Uterus (tissue), 3 donors: ENCODE measurements at regions not wholly inside any gene's neighbourhood (a gene's known extent, or its start where the extent isn't known, plus 50 kb on each side); places are given as distances from the start of the nearest gene placed in this dataset.
"Not testable (repeated sequence)": the region's sequence is repeated elsewhere in the genome, so short reads cannot be mapped to it uniquely, and the experiment has no call there.

Source experiments
- DNase-seq, 2 donors: peaks; one replicate each; pipeline ENCODE4 v3.0.0-alpha.2; 2019 to 2020
- H3K27ac ChIP-seq, 2 donors: fragments of 200-600 bp; sonication (generic); 1 replicate in 1 of 2; 2 replicates in 1 of 2; pipeline ENCODE4 v1.5.1; 2016 to 2018
- H3K27me3 ChIP-seq, 2 donors: fragments of 200-600 bp; sonication (generic); one replicate each; pipeline ENCODE4 v1.5.1; 2018 to 2019; ENCODE audit warnings: control low read depth in 1 of 2
- H3K36me3 ChIP-seq, 2 donors: fragments of 200-600 bp; sonication (generic); one replicate each; pipeline ENCODE4 v1.5.1; 2019; ENCODE audit warnings: control low read depth in 1 of 2
- H3K4me1 ChIP-seq, 2 donors: fragments of 200-600 bp; sonication (generic); one replicate each; pipeline ENCODE4 v1.5.1; 2018 to 2019; ENCODE audit warnings: control low read depth in 1 of 2
- H3K4me3 ChIP-seq, 2 donors: fragments of 200-600 bp; sonication (generic); 1 replicate in 1 of 2; 2 replicates in 1 of 2; pipeline ENCODE4 v1.5.1; 2018 to 2019; ENCODE audit warnings: mild to moderate bottlenecking in 1 of 2
- H3K9me3 ChIP-seq, 2 donors: fragments of 200-600 bp; sonication (generic); one replicate each; pipeline ENCODE4 v1.5.1; 2019; ENCODE audit warnings: control low read depth in 1 of 2
- POLR2A ChIP-seq, 2 donors: fragments of 450-650 bp; IDR thresholded peaks; one replicate each; pipeline ENCODE4 v1.6.1; 2016; ENCODE audit warnings: antibody characterized with exemption in 2 of 2, mild to moderate bottlenecking in 1 of 2, moderate library complexity in 1 of 2
- intact Hi-C: fragments of 100-400 bp; cut with DNase I; formaldehyde crosslinking; loops from one replicate; pipeline ENCODE4 v1.15.1; 2023; ENCODE audit warnings: low total_unique reads
- TF ChIP-seq, protein P1 (sequence below), 4 experiments: fragments of 200-600 bp in 2 of 4; fragments of 450-650 bp in 2 of 4; sonication (generic) in 2 of 4; IDR thresholded peaks; one replicate each; pipeline ENCODE4 v1.5.1; 2016 to 2019; ENCODE audit warnings: antibody characterized with exemption in 4 of 4, mild to moderate bottlenecking in 2 of 4, moderate library complexity in 1 of 4
- donor health status: DM: yes; HTN: yes; CAD: no.

DNA sequence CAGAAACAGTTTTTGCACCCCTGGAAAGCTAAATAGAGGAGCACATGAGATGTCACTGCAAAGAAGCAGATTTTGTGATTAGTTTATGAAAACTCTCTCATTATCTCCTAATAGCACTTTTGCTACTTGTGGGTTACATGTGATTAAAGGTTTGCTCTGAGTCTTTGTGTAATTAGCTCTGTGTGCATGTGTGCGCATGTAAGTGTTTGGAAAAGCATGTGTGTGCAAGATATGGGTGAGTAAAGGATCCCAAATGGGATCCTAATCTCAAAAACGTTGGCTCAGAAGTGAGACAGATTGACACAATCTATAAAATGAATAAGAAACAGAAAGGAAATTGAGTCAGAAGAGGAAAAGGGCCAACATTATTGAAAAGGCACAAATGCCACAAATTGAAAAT lies 104.5 kb downstream of the SKIDA1 start:
- DNase-seq: no peak
- intact Hi-C loops: no loop called here
- no peaks in the 10 kb centered on the region for H3K36me3 ChIP-seq
- H3K27me3 ChIP-seq: no peaks in the 10 kb centered on the region
- H3K27ac ChIP-seq: no peak overlapping the region
- H3K4me3 ChIP-seq: no peak overlapping the region
- TF ChIP-seq, protein P1, sequence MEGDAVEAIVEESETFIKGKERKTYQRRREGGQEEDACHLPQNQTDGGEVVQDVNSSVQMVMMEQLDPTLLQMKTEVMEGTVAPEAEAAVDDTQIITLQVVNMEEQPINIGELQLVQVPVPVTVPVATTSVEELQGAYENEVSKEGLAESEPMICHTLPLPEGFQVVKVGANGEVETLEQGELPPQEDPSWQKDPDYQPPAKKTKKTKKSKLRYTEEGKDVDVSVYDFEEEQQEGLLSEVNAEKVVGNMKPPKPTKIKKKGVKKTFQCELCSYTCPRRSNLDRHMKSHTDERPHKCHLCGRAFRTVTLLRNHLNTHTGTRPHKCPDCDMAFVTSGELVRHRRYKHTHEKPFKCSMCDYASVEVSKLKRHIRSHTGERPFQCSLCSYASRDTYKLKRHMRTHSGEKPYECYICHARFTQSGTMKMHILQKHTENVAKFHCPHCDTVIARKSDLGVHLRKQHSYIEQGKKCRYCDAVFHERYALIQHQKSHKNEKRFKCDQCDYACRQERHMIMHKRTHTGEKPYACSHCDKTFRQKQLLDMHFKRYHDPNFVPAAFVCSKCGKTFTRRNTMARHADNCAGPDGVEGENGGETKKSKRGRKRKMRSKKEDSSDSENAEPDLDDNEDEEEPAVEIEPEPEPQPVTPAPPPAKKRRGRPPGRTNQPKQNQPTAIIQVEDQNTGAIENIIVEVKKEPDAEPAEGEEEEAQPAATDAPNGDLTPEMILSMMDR (IDR thresholded peaks at IDR 0.05): no peak
- no peak for TF ChIP-seq POLR2A (IDR thresholded peaks at IDR 0.05)
- H3K4me1 ChIP-seq: no peaks in the 10 kb centered on the region
- H3K9me3 ChIP-seq: no peaks in the 10 kb centered on the region

DNA sequence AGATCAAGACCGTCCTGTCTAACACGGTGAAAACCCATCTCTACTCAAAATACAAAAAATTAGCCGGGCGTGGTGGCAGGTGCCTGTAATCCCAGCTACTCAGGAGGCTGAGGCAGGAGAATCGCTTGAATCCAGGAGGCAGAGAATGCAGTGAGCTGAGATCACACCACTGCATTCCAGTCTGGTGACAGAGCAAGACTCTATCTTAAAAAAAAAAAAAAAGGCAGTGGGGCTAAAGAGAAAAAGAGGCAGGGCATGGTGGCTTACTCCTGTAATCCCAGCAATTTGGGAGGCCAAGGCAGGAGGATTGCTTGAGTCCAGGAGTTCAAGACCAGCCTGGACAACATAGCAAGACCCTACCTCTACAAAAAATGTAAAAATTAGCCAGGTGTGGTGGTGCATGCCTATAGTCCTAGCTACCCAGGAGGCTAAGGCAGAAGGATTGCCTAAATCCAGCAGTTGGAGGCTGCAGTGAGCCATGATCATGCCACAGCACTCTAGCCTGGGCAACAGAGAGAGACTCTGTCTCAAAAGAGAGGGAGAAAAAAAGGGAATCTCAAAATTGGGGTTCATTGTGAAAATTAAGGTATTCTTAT lies 106.4 kb downstream of the SKIDA1 start:
- H3K27me3 ChIP-seq, H3K27ac ChIP-seq, intact Hi-C loops, H3K4me3 ChIP-seq, H3K36me3 ChIP-seq, DNase-seq, H3K9me3 ChIP-seq, H3K4me1 ChIP-seq: not testable (repeated sequence)

DNA sequence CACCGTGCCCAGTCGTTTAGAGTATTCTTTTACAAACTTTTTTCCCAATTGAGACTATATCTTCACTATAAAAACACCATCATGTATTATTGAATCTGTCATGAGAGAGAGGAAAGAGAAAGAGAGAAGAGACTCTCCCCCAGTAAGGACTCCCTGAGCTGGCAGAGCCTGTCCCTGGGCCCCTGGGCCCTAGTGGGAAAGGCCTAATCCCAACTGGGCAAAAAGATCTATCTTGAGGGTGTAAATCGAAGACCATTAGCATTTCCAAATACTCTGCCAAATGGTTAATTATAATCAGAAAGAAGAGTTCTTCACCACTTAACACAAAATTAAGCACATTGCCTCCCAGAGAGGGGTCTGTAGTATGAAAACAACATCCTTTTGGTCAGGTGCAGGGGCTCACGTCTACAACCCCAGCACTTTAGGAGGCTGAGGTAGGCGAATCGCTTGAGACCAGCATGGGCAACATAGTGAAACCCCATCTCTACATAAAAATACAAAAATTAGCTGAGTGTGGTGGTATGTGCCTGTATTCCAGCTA lies 108.2 kb downstream of the SKIDA1 start:
- no peaks in the 10 kb centered on the region for H3K4me1 ChIP-seq
- intact Hi-C loops: no loop called here
- no peak overlapping the region for H3K4me3 ChIP-seq
- no peaks in the 10 kb centered on the region for H3K9me3 ChIP-seq
- DNase-seq: no peak
- H3K36me3 ChIP-seq: no peaks in the 10 kb centered on the region
- H3K27ac ChIP-seq: no peak overlapping the region
- no peak for TF ChIP-seq POLR2A (IDR thresholded peaks at IDR 0.05)
- TF ChIP-seq, protein P1 (IDR thresholded peaks at IDR 0.05): no peak
- no peaks in the 10 kb centered on the region for H3K27me3 ChIP-seq

DNA sequence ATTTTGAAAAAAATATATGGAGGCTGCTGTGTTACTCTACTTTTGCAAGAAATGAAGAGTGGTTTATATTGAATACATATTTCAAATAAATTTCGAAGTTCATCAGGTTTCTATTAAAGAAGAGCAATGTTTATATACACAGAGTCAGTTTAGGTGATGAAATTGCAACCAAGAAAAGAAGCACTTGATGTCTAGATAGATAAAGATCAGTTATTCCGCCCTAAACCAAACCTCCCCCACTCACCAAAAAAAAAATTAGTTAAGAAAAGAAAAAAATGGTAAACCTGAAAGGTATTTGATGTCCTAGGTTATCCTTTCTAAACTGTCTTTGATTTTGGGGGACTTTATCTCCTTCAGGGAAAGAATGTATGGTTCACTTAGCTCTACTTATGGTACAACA lies 111.8 kb downstream of the SKIDA1 start:
- TF ChIP-seq POLR2A (IDR thresholded peaks at IDR 0.05): no peak
- TF ChIP-seq, protein P1 (IDR thresholded peaks at IDR 0.05): no peak
- Histone ChIP-seq H3K27ac (no peak overlapping the region), H3K9me3 (no peaks in the 10 kb centered on the region), H3K4me3 (no peak overlapping the region), H3K36me3 (no peaks in the 10 kb centered on the region), H3K4me1 (no peaks in the 10 kb centered on the region), H3K27me3 (no peaks in the 10 kb centered on the region)
- no peak for DNase-seq
- intact Hi-C loops: no loop called here

DNA sequence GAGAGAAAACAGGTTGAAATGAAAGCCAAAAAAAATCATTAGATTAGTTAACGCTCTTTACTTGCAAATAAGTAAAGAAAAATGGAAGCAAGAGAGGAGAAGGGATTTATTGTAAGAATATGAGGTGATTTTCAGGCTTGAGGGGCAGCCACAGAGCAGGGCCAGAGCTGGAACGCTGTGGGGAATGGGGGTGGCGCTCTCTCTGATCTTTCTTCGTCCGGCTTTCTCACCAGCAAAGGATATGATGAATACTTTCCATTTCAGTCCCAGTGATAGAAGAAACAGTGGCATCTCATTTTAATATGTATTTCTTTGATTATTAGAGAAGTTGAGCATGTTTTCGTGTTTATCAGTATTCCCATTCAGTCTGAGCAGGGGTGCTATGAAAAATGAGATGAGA lies 112.2 kb downstream of the SKIDA1 start:
- no peaks in the 10 kb centered on the region for H3K27me3 ChIP-seq
- DNase-seq: no peak

More for the DNA sequence above, 112.2 kb downstream of the SKIDA1 start:
- H3K36me3 ChIP-seq: no peaks in the 10 kb centered on the region
- no peak for TF ChIP-seq POLR2A (IDR thresholded peaks at IDR 0.05)
- TF ChIP-seq, protein P1 (IDR thresholded peaks at IDR 0.05): no peak
- H3K27ac ChIP-seq: no peak overlapping the region
- intact Hi-C loops: no loop called here
- no peaks in the 10 kb centered on the region for H3K4me1 ChIP-seq
- no peak overlapping the region for H3K4me3 ChIP-seq
- H3K9me3 ChIP-seq: no peaks in the 10 kb centered on the region
